ENCODE measurements at regions not wholly inside any gene's neighbourhood (a gene's known extent, or its start where the extent isn't known, plus 50 kb on each side); places are given as distances from the start of the nearest gene placed in this dataset.

GRCh38 chr4:136800248-136800647 is 732.0 kb downstream of the PCDH18 start:
- TF ChIP-seq RAD21 (conservative IDR thresholded peaks at IDR 0.05 in 1 of 2, IDR thresholded peaks at IDR 0.05 in 1 of 2) = no peak
- TF ChIP-seq MYC (IDR thresholded peaks at IDR 0.05; ENCODE audit: borderline replicate concordance, low read length) = no peak
- no peak for TF ChIP-seq POLR2A (IDR thresholded peaks at IDR 0.05; ENCODE audit: low read length)
- TF ChIP-seq EP300 (IDR thresholded peaks at IDR 0.05) = no peak
- TF ChIP-seq CTCF (IDR thresholded peaks at IDR 0.05) = no peak
- TF ChIP-seq ESRRA (IDR thresholded peaks at IDR 0.05; ENCODE audit: borderline replicate concordance, low read length) = no peak
- TF ChIP-seq BHLHE40 (IDR thresholded peaks at IDR 0.05; ENCODE audit: low read depth, low read length) = no peak
- TF ChIP-seq RFX5 (IDR thresholded peaks at IDR 0.05) = no peak
- TF ChIP-seq CHD4 (IDR thresholded peaks at IDR 0.05; ENCODE audit: borderline replicate concordance) = no peak
- TF ChIP-seq RNF2 (IDR thresholded peaks at IDR 0.05; ENCODE audit: borderline replicate concordance, low read depth) = no peak
- no peak for TF ChIP-seq HOXA7 (CRISPR knock-in tag; IDR thresholded peaks at IDR 0.05)
- no peak for TF ChIP-seq HDAC2 (IDR thresholded peaks at IDR 0.05)
- TF ChIP-seq, protein P1, sequence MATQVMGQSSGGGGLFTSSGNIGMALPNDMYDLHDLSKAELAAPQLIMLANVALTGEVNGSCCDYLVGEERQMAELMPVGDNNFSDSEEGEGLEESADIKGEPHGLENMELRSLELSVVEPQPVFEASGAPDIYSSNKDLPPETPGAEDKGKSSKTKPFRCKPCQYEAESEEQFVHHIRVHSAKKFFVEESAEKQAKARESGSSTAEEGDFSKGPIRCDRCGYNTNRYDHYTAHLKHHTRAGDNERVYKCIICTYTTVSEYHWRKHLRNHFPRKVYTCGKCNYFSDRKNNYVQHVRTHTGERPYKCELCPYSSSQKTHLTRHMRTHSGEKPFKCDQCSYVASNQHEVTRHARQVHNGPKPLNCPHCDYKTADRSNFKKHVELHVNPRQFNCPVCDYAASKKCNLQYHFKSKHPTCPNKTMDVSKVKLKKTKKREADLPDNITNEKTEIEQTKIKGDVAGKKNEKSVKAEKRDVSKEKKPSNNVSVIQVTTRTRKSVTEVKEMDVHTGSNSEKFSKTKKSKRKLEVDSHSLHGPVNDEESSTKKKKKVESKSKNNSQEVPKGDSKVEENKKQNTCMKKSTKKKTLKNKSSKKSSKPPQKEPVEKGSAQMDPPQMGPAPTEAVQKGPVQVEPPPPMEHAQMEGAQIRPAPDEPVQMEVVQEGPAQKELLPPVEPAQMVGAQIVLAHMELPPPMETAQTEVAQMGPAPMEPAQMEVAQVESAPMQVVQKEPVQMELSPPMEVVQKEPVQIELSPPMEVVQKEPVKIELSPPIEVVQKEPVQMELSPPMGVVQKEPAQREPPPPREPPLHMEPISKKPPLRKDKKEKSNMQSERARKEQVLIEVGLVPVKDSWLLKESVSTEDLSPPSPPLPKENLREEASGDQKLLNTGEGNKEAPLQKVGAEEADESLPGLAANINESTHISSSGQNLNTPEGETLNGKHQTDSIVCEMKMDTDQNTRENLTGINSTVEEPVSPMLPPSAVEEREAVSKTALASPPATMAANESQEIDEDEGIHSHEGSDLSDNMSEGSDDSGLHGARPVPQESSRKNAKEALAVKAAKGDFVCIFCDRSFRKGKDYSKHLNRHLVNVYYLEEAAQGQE (IDR thresholded peaks at IDR 0.05) = no peak

Measured in A549 (cell line).